M059J (cell line): ENCODE measurements at regions not wholly inside any gene's neighbourhood (a gene's known extent, or its start where the extent isn't known, plus 50 kb on each side); places are given as distances from the start of the nearest gene placed in this dataset.

Experiments used
- DNase-seq: peaks from one replicate; pipeline ENCODE4 v3.0.0-alpha.2; 2012; ENCODE audit warnings: low read depth

GRCh38 chr1:163655565-163655964, 333.8 kb downstream of the NUF2 start:
- no peak for DNase-seq

GRCh38 chr1:163656095-163656759, 334.5 kb downstream of the NUF2 start:
- DNase-seq = no peak

- DNase-seq = no peak
Observed at GRCh38 chr1:163657719-163658118, 336.0 kb downstream of the NUF2 start.

GRCh38 chr1:163661391-163661790, 339.6 kb downstream of the NUF2 start:
- DNase-seq = no peak

GRCh38 chr1:163664671-163665335, 343.0 kb downstream of the NUF2 start:
- DNase-seq = no peak

GRCh38 chr1:163668472-163668871, 346.7 kb downstream of the NUF2 start:
- no peak for DNase-seq

GRCh38 chr1:163670989-163671757, 349.4 kb downstream of the NUF2 start:
- no peak for DNase-seq

GRCh38 chr1:163672976-163673758, 351.4 kb downstream of the NUF2 start:
- no peak for DNase-seq

GRCh38 chr1:163673759-163674151, 352.0 kb downstream of the NUF2 start:
- no peak for DNase-seq

GRCh38 chr1:163674236-163674635, 352.5 kb downstream of the NUF2 start:
- DNase-seq = no peak

- DNase-seq = no peak
Observed at GRCh38 chr1:163684785-163685184, 363.0 kb downstream of the NUF2 start.

- no peak for DNase-seq
Observed at GRCh38 chr1:163692266-163692665, 370.5 kb downstream of the NUF2 start.

GRCh38 chr1:163697137-163697536, 375.4 kb downstream of the NUF2 start:
- DNase-seq = no peak

- no peak for DNase-seq
Observed at GRCh38 chr1:163701783-163702374, 380.1 kb downstream of the NUF2 start.

- DNase-seq = no peak
Observed at GRCh38 chr1:163703794-163704193, 382.0 kb downstream of the NUF2 start.

GRCh38 chr1:163706915-163707314, 385.2 kb downstream of the NUF2 start:
- no peak for DNase-seq

- peak; percentile 5 for DNase-seq
Observed at GRCh38 chr1:163709636-163710035, 387.9 kb downstream of the NUF2 start.

- no peak for DNase-seq
Observed at GRCh38 chr1:163712321-163712720, 390.6 kb downstream of the NUF2 start.

GRCh38 chr1:163720294-163720693, 398.5 kb downstream of the NUF2 start:
- no peak for DNase-seq

GRCh38 chr1:163725551-163725950, 403.8 kb downstream of the NUF2 start:
- DNase-seq = no peak

GRCh38 chr1:163730411-163730821, 408.7 kb downstream of the NUF2 start:
- DNase-seq = no peak

- no peak for DNase-seq
Observed at GRCh38 chr1:163737261-163737660, 415.5 kb downstream of the NUF2 start.
